Thymus (tissue), 11 donors: ENCODE measurements at regions not wholly inside any gene's neighbourhood (a gene's known extent, or its start where the extent isn't known, plus 50 kb on each side); places are given as distances from the start of the nearest gene placed in this dataset.

Experiments
- DNase-seq, 9 donors: peaks; one replicate each; pipeline ENCODE4 v3.0.0-alpha.2; 2013; ENCODE audit warnings: low spot score in 9 of 9, low read depth in 6 of 9, missing footprints in 1 of 9
- H3K27ac ChIP-seq, 2 donors: one replicate each; pipeline ENCODE4 v1.5.1; 2013; ENCODE audit warnings: control low read depth in 1 of 2, low read depth in 1 of 2, low read length in 1 of 2, mild to moderate bottlenecking in 1 of 2, moderate library complexity in 1 of 2
- H3K27me3 ChIP-seq, 2 donors: one replicate each; pipeline ENCODE4 v1.5.1; 2013; ENCODE audit warnings: low read length in 1 of 2; ENCODE audit not compliant: control insufficient read depth in 2 of 2, insufficient read depth in 1 of 2
- H3K36me3 ChIP-seq, 2 donors: one replicate each; pipeline ENCODE4 v1.5.1; 2013; ENCODE audit warnings: low read length in 1 of 2, mild to moderate bottlenecking in 1 of 2, moderate library complexity in 1 of 2; ENCODE audit not compliant: control insufficient read depth in 2 of 2, insufficient read depth in 2 of 2
- H3K4me1 ChIP-seq, 2 donors: one replicate each; pipeline ENCODE4 v1.5.1; 2013; ENCODE audit warnings: low read length in 2 of 2; ENCODE audit not compliant: control insufficient read depth in 2 of 2, insufficient read depth in 2 of 2
- H3K4me3 ChIP-seq, 2 donors: one replicate each; pipeline ENCODE4 v1.5.1; 2013; ENCODE audit warnings: low read length in 2 of 2, control low read depth in 1 of 2, mild to moderate bottlenecking in 1 of 2
- H3K9me3 ChIP-seq, 2 donors: one replicate each; pipeline ENCODE4 v1.5.1; 2013; ENCODE audit warnings: low read length in 1 of 2, mild to moderate bottlenecking in 1 of 2; ENCODE audit not compliant: control insufficient read depth in 2 of 2, insufficient read depth in 1 of 2
- WGBS: extraction: QIAGEN DNeasy Blood & Tissue Kit; methylation state at CpG from one replicate; pipeline ENCODE4 v1.1.7; 2013; 5-methylcytosine and 5-hydroxymethylcytosine counted together
- donor health status: healthy.

DNA sequence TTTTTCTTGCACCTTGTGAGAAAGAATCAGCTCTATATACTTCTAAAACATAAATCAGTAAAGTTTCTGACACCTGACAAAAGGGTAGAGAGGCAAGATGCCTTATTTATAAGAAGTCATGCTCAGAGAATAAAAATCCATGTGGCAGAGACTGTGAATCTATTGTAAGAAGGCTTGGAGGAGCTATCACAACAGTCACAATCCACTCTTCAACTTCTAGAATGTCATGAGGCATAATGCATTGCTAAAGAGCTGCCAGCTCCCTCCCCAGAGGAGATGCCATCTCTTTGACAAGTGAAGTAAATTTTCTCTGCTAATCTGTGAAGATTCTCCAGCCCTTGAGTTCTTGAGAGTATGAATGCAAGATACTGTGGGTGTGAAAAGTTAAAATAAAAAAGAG is 971.2 kb upstream of the IGFBP7 start:
- no peaks in the 10 kb centered on the region for H3K27me3 ChIP-seq
- no peak for DNase-seq
- H3K4me3 ChIP-seq = no peak overlapping the region
- H3K9me3 ChIP-seq = no peaks in the 10 kb centered on the region
- no peaks in the 10 kb centered on the region for H3K36me3 ChIP-seq
- no peaks in the 10 kb centered on the region for H3K4me1 ChIP-seq
- no peak overlapping the region for H3K27ac ChIP-seq

DNA sequence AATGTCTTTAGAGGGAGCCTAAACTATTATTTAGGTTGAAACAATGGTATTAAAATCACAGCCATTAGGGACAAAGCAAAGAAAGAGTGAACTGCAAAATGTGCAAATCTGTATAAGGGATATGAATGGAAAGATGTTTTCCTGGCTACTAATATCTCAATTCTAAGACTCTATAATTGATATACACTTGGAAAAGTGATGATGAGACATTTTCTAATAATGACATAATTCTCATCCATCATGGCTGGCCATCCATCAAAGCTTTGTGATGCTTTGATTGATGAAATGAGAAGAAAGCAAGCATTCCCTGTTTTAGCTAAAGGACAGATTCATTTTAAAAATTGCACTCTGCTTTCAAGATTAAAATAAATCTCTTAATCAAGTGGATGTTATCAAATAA is 965.5 kb upstream of the IGFBP7 start:
- H3K9me3 ChIP-seq = no peaks in the 10 kb centered on the region
- no peaks in the 10 kb centered on the region for H3K36me3 ChIP-seq
- H3K4me1 ChIP-seq = no peaks in the 10 kb centered on the region
- no peak overlapping the region for H3K27ac ChIP-seq
- DNase-seq = no peak
- no peak overlapping the region for H3K4me3 ChIP-seq
- no peaks in the 10 kb centered on the region for H3K27me3 ChIP-seq

- no peak for DNase-seq
- no peaks in the 10 kb centered on the region for H3K36me3 ChIP-seq
- H3K27me3 ChIP-seq = no peaks in the 10 kb centered on the region
- no peaks in the 10 kb centered on the region for H3K9me3 ChIP-seq
- no peak overlapping the region for H3K27ac ChIP-seq
- no peak overlapping the region for H3K4me3 ChIP-seq
- H3K4me1 ChIP-seq = no peaks in the 10 kb centered on the region
- whole genome bisulfite sequencing = 96% methylated on average over 1 of the region's 1 CpG
Observed at GRCh38 chr4:58074382-58074781, 964.2 kb upstream of the IGFBP7 start.

GRCh38 chr4:58070726-58071125 is 960.5 kb upstream of the IGFBP7 start:
- H3K27ac ChIP-seq = no peak overlapping the region
- DNase-seq = no peak
- H3K27me3 ChIP-seq = no peaks in the 10 kb centered on the region
- no peak overlapping the region for H3K4me3 ChIP-seq
- H3K9me3 ChIP-seq = no peaks in the 10 kb centered on the region
- H3K36me3 ChIP-seq = no peaks in the 10 kb centered on the region
- H3K4me1 ChIP-seq = no peaks in the 10 kb centered on the region

GRCh38 chr4:58064653-58065052 is 954.5 kb upstream of the IGFBP7 start:
- Histone ChIP-seq H3K27me3 (no peaks in the 10 kb centered on the region), H3K36me3 (no peaks in the 10 kb centered on the region), H3K4me3 (no peak overlapping the region), H3K27ac (no peak overlapping the region), H3K4me1 (no peaks in the 10 kb centered on the region), H3K9me3 (no peaks in the 10 kb centered on the region)
- no peak for DNase-seq
- 94% methylated on average over 3 of the region's 3 CpGs for WGBS

GRCh38 chr4:58063404-58064160 is 953.4 kb upstream of the IGFBP7 start:
- DNase-seq = no peak
- no peaks in the 10 kb centered on the region for H3K36me3 ChIP-seq
- no peak overlapping the region for H3K27ac ChIP-seq
- 95% methylated on average over 6 of the region's 6 CpGs for WGBS
- H3K4me3 ChIP-seq = no peak overlapping the region
- H3K27me3 ChIP-seq = no peaks in the 10 kb centered on the region
- H3K4me1 ChIP-seq = no peaks in the 10 kb centered on the region
- no peaks in the 10 kb centered on the region for H3K9me3 ChIP-seq

- H3K27me3 ChIP-seq = no peaks in the 10 kb centered on the region
- H3K4me1 ChIP-seq = no peaks in the 10 kb centered on the region
- H3K9me3 ChIP-seq = no peaks in the 10 kb centered on the region
- DNase-seq = no peak
- no peak overlapping the region for H3K27ac ChIP-seq
- H3K36me3 ChIP-seq = no peaks in the 10 kb centered on the region
- H3K4me3 ChIP-seq = no peak overlapping the region
Observed at GRCh38 chr4:58061967-58062366, 951.8 kb upstream of the IGFBP7 start.

- Histone ChIP-seq H3K9me3 (no peaks in the 10 kb centered on the region), H3K36me3 (no peaks in the 10 kb centered on the region), H3K27me3 (no peaks in the 10 kb centered on the region), H3K4me1 (no peaks in the 10 kb centered on the region), H3K4me3 (no peak overlapping the region), H3K27ac (no peak overlapping the region)
- no peak for DNase-seq
- WGBS = 90% methylated on average over 4 of the region's 4 CpGs
Observed at GRCh38 chr4:58050439-58050838, 940.3 kb upstream of the IGFBP7 start.

- H3K4me3 ChIP-seq = no peak overlapping the region
- H3K27me3 ChIP-seq = no peaks in the 10 kb centered on the region
- 53% methylated on average over 2 of the region's 2 CpGs for WGBS
Observed at GRCh38 chr4:58048491-58048890, 938.3 kb upstream of the IGFBP7 start.

DNA sequence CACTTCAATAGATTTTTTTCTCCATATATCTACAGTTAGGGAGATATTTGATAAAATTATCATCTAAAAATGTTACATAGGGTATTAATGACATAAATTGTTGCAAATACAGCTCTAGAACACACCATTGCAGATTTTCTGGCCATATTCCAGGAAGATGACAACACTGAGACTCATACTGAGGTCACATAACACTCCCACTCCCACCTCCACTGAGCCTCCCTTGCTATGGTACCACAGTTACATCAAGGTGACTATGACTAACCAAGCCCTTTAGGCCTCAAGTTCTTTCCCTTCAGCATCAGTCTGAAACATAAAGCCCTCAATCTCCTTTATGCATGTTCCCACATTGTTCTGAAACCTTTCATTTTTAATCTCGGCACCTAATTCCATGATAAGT is 932.0 kb upstream of the IGFBP7 start:
- WGBS = 99% methylated on average over 1 of the region's 1 CpG
- no peaks in the 10 kb centered on the region for H3K27me3 ChIP-seq
- DNase-seq = no peak
- no peaks in the 10 kb centered on the region for H3K4me1 ChIP-seq
- H3K27ac ChIP-seq = no peak overlapping the region
- H3K4me3 ChIP-seq = no peak overlapping the region
- no peaks in the 10 kb centered on the region for H3K36me3 ChIP-seq
- H3K9me3 ChIP-seq = no peaks in the 10 kb centered on the region

More at GRCh38 chr4:58048491-58048890, 938.3 kb upstream of the IGFBP7 start:
- Histone ChIP-seq H3K27ac (no peak overlapping the region), H3K9me3 (no peaks in the 10 kb centered on the region), H3K4me1 (no peaks in the 10 kb centered on the region), H3K36me3 (no peaks in the 10 kb centered on the region)
- DNase-seq = no peak
